GM12891 (cell line): ENCODE measurements at regions not wholly inside any gene's neighbourhood (a gene's known extent, or its start where the extent isn't known, plus 50 kb on each side); places are given as distances from the start of the nearest gene placed in this dataset.
"Not testable (repeated sequence)": the region's sequence is repeated elsewhere in the genome, so short reads cannot be mapped to it uniquely, and the experiment has no call there.

ENCODE experiments used
- PAX5 ChIP-seq: IDR thresholded peaks from 2 replicates; pipeline ENCODE4 v1.6.1; 2011; ENCODE audit warnings: low read length, moderate library complexity, mild to moderate bottlenecking; ENCODE audit not compliant: insufficient read depth, severe bottlenecking
- TAF1 ChIP-seq: IDR thresholded peaks from 2 replicates; pipeline ENCODE4 v1.6.1; 2011; ENCODE audit warnings: low read depth, low read length, control low read depth

DNA sequence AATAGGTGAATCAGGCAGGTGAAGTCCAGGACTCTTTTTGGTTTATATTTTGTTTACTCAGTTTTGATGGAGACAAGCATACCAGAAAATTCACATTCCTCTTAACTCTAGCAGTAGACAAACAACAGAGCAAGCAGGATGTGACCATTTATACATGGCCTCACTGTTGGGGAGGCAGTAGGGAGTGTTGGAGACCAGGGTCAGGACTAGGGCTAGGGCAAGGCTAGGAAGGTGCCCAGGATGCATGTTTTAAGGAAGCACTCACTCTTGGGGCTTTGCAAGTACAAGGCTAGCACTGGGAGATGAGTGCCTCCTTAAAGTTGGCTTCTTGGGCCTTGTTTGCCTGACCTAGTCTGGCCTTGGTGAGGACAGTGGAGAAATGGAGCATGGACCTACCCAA, 84.5 kb upstream of the PLGLB2 start:
- TF ChIP-seq TAF1, PAX5: not testable (repeated sequence)
